ENCODE measurements at regions not wholly inside any gene's neighbourhood (a gene's known extent, or its start where the extent isn't known, plus 50 kb on each side); places are given as distances from the start of the nearest gene placed in this dataset.

- Histone ChIP-seq H3K9me3 (ENCODE audit: low read depth, low read length) (no peaks in the 10 kb centered on the region), H3K4me1 (ENCODE audit: insufficient read depth, low read length) (no peaks in the 10 kb centered on the region), H3K79me2 (ENCODE audit: insufficient read depth, low read length) (no peaks in the 10 kb centered on the region), H3K27me3 (ENCODE audit: insufficient read depth, low read length) (no peaks in the 10 kb centered on the region), H2AFZ (ENCODE audit: low read length) (no peak overlapping the region), H4K20me1 (ENCODE audit: insufficient read depth, low read length) (no peaks in the 10 kb centered on the region), H3K36me3 (ENCODE audit: insufficient read depth, low read length) (no peaks in the 10 kb centered on the region), H3K4me3 (ENCODE audit: insufficient read depth, low read length) (no peak overlapping the region), H3K27ac (ENCODE audit: low read depth, low read length) (no peak overlapping the region), H3K4me2 (ENCODE audit: insufficient read depth, low read length) (no peak overlapping the region)
- TF ChIP-seq CTCF (IDR thresholded peaks at IDR 0.05; ENCODE audit: extremely low read depth, low read depth, low read length) = no peak
- no peak for DNase-seq (ENCODE audit: insufficient read length, low spot score, missing footprints)
Observed at GRCh38 chr17:36668824-36669223, 67.4 kb downstream of the MRM1 start.

DNA sequence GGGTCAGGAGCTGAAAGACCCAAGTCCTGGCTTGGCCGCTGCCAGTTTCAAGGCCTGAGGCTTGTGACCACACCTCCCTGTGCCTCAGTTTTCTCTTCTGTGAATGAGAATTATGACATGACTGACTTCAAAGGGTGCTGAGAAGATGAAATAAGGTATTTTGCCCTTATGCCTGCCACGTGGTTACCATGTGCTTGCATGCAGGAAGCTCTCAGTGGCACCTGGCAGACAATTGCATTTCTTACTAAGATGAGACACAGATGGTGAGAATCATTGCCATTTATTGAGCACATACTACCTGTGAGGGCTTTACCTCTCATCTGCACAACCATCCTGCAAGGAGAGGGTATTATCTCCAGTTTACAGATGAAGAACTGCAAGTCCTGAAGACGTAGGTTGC is 69.8 kb downstream of the MRM1 start:
- Histone ChIP-seq H3K79me2 (ENCODE audit: insufficient read depth, low read length) (no peaks in the 10 kb centered on the region), H3K9me3 (ENCODE audit: low read depth, low read length) (no peaks in the 10 kb centered on the region), H4K20me1 (ENCODE audit: insufficient read depth, low read length) (no peaks in the 10 kb centered on the region), H3K4me2 (ENCODE audit: insufficient read depth, low read length) (no peak overlapping the region), H2AFZ (ENCODE audit: low read length) (no peak overlapping the region), H3K4me1 (ENCODE audit: insufficient read depth, low read length) (no peaks in the 10 kb centered on the region), H3K27ac (ENCODE audit: low read depth, low read length) (no peak overlapping the region), H3K36me3 (ENCODE audit: insufficient read depth, low read length) (no peaks in the 10 kb centered on the region), H3K27me3 (ENCODE audit: insufficient read depth, low read length) (peaks cover 5% of the 10 kb centered on the region), H3K4me3 (ENCODE audit: insufficient read depth, low read length) (no peak overlapping the region)
- TF ChIP-seq CTCF (IDR thresholded peaks at IDR 0.05; ENCODE audit: extremely low read depth, low read depth, low read length) = no peak
- no peak for DNase-seq (ENCODE audit: insufficient read length, low spot score, missing footprints)

DNA sequence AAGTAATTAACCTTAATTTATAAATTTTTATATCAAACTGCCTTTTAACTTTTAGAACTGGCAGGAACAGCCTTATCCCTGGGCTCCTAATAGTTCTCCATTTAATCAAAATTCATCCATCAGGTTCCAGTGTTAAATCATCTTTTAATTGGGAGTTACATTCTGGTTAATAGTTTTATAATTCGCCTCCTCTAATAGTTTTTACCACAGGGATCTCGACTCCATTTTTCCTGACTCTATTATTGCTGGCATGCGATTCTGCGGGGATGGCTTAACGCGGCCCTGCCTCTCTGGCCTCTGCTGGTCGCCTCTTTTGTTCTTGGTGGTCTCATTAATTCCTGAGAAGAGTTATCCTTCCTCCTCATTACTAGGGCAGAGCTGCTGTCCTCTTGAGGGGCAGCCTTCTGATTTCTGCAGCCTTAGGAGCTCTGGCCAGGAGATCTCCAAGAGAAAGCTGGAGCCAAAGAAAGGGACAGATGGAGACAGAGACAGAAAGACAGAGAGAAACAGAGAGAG is 71.1 kb downstream of the MRM1 start:
- DNase-seq (ENCODE audit: insufficient read length, low spot score, missing footprints) = no peak
- Histone ChIP-seq H3K4me3 (ENCODE audit: insufficient read depth, low read length) (no peak overlapping the region), H4K20me1 (ENCODE audit: insufficient read depth, low read length) (no peaks in the 10 kb centered on the region), H3K27ac (ENCODE audit: low read depth, low read length) (no peak overlapping the region), H3K79me2 (ENCODE audit: insufficient read depth, low read length) (no peaks in the 10 kb centered on the region), H3K9me3 (ENCODE audit: low read depth, low read length) (no peaks in the 10 kb centered on the region), H3K4me1 (ENCODE audit: insufficient read depth, low read length) (no peaks in the 10 kb centered on the region), H3K36me3 (ENCODE audit: insufficient read depth, low read length) (no peaks in the 10 kb centered on the region), H3K27me3 (ENCODE audit: insufficient read depth, low read length) (peaks cover 5% of the 10 kb centered on the region), H2AFZ (ENCODE audit: low read length) (no peak overlapping the region), H3K4me2 (ENCODE audit: insufficient read depth, low read length) (no peak overlapping the region)
- no peak for TF ChIP-seq CTCF (IDR thresholded peaks at IDR 0.05; ENCODE audit: extremely low read depth, low read depth, low read length)

DNA sequence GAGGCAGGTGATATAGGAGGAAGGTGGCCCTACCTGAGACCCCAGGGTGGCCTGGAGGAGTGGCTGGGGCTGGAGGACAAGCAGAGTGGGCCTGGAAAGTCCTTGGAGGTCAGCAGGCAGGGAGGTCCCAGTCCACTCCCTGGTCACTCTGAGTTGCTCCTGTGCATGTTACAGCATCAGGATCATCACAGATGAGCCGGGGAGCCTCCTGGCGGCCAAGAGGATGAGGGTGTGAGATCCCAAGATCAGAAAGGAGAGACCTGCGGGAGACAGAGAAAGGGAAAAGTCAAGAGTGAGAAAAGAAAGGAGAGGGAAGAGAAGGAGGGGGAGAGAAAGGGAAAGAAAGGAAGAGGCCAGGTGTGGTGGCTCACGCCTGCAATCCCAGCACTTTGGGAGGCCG is 71.7 kb downstream of the MRM1 start:
- no peak overlapping the region for H3K4me3 ChIP-seq (ENCODE audit: insufficient read depth, low read length)
- no peaks in the 10 kb centered on the region for H3K9me3 ChIP-seq (ENCODE audit: low read depth, low read length)
- TF ChIP-seq CTCF (IDR thresholded peaks at IDR 0.05; ENCODE audit: extremely low read depth, low read depth, low read length) = no peak
- no peak overlapping the region for H2AFZ ChIP-seq (ENCODE audit: low read length)
- no peaks in the 10 kb centered on the region for H3K36me3 ChIP-seq (ENCODE audit: insufficient read depth, low read length)
- H4K20me1 ChIP-seq (ENCODE audit: insufficient read depth, low read length) = no peaks in the 10 kb centered on the region
- no peaks in the 10 kb centered on the region for H3K79me2 ChIP-seq (ENCODE audit: insufficient read depth, low read length)
- no peak overlapping the region for H3K27ac ChIP-seq (ENCODE audit: low read depth, low read length)
- H3K27me3 ChIP-seq (ENCODE audit: insufficient read depth, low read length) = peaks cover 5% of the 10 kb centered on the region
- no peak for DNase-seq (ENCODE audit: insufficient read length, low spot score, missing footprints)
- no peak overlapping the region for H3K4me2 ChIP-seq (ENCODE audit: insufficient read depth, low read length)
- no peaks in the 10 kb centered on the region for H3K4me1 ChIP-seq (ENCODE audit: insufficient read depth, low read length)
